Esophagus squamous epithelium (tissue), 5 donors: ENCODE measurements at regions not wholly inside any gene's neighbourhood (a gene's known extent, or its start where the extent isn't known, plus 50 kb on each side); places are given as distances from the start of the nearest gene placed in this dataset.

Experiments
- DNase-seq: peaks from one replicate; lab custom pipeline; 2025; lab: John Stamatoyannopoulos, UW
- H3K27ac ChIP-seq, 4 donors: fragments of 200-600 bp; sonication (generic); one replicate each; pipeline ENCODE4 v1.5.1; 2016 to 2019; ENCODE audit warnings: mild to moderate bottlenecking in 1 of 4
- H3K27me3 ChIP-seq, 4 donors: fragments of 200-600 bp; sonication (generic); 1 replicate in 3 of 4; 2 replicates in 1 of 4; pipeline versions ENCODE4 v1.5.1 to v1.6.0; 2017 to 2021; ENCODE audit warnings: antibody characterized with exemption in 1 of 4
- H3K36me3 ChIP-seq, 3 donors: fragments of 200-600 bp; sonication (generic); one replicate each; pipeline ENCODE4 v1.5.1; 2016 to 2019
- H3K4me1 ChIP-seq, 3 donors: fragments of 200-600 bp; sonication (generic); one replicate each; pipeline ENCODE4 v1.5.1; 2017 to 2019
- H3K4me3 ChIP-seq, 4 donors: fragments of 200-600 bp; sonication (generic); 1 replicate in 3 of 4; 2 replicates in 1 of 4; pipeline ENCODE4 v1.5.1; 2016 to 2019; ENCODE audit warnings: mild to moderate bottlenecking in 2 of 4, moderate library complexity in 1 of 4
- H3K9me3 ChIP-seq, 3 donors: fragments of 200-600 bp; sonication (generic); one replicate each; pipeline ENCODE4 v1.5.1; 2016 to 2019
- CTCF ChIP-seq, 6 experiments: fragments of 450-650 bp in 4 of 6; fragments of 200-600 bp in 2 of 6; sonication (generic) in 2 of 6; IDR thresholded peaks; one replicate each; pipeline ENCODE4 v1.5.1; 2016 to 2019; ENCODE audit warnings: antibody characterized with exemption in 6 of 6, mild to moderate bottlenecking in 4 of 6, moderate library complexity in 4 of 6
- POLR2A ChIP-seq, 4 donors: fragments of 450-650 bp; IDR thresholded peaks; one replicate each; pipeline ENCODE4 v1.6.1; 2017; ENCODE audit warnings: antibody characterized with exemption in 4 of 4, mild to moderate bottlenecking in 4 of 4, moderate library complexity in 3 of 4
- WGBS, 2 donors: methylation state at CpG; one replicate each; pipeline ENCODE4 v1.1.5; 2018; 5-methylcytosine and 5-hydroxymethylcytosine counted together
- intact Hi-C: fragments of 100-400 bp; cut with DNase I; formaldehyde crosslinking; loops from one replicate; pipeline ENCODE4 v1.15.0; 2022
- donor health status: DM: yes; HTN: yes; CAD: no.

- Histone ChIP-seq H3K27ac (no peak overlapping the region), H3K36me3 (no peaks in the 10 kb centered on the region), H3K27me3 (no peaks in the 10 kb centered on the region), H3K4me3 (no peak overlapping the region), H3K4me1 (no peaks in the 10 kb centered on the region), H3K9me3 (no peaks in the 10 kb centered on the region)
- TF ChIP-seq POLR2A (IDR thresholded peaks at IDR 0.05) (no peak), CTCF (IDR thresholded peaks at IDR 0.05) (no peak)
- intact Hi-C loops: no loop called here
- no peak for DNase-seq
- 47 to 70% methylated on average over 1 of the region's 1 CpG for WGBS, 2 donors
Measured at GRCh38 chr12:74051848-74052247, 485.8 kb upstream of the ATXN7L3B start.

GRCh38 chr12:74066476-74066875 lies 471.2 kb upstream of the ATXN7L3B start:
- H3K27me3 ChIP-seq: no peaks in the 10 kb centered on the region
- no peaks in the 10 kb centered on the region for H3K4me1 ChIP-seq
- intact Hi-C loops: no loop called here
- no peak for TF ChIP-seq CTCF (IDR thresholded peaks at IDR 0.05)
- TF ChIP-seq POLR2A (IDR thresholded peaks at IDR 0.05): no peak
- H3K9me3 ChIP-seq: no peaks in the 10 kb centered on the region
- no peaks in the 10 kb centered on the region for H3K36me3 ChIP-seq
- 49 to 79% methylated on average over 2 of the region's 2 CpGs for whole genome bisulfite sequencing, 2 donors
- no peak overlapping the region for H3K27ac ChIP-seq
- no peak overlapping the region for H3K4me3 ChIP-seq
- DNase-seq: no peak

GRCh38 chr12:74071182-74071581 lies 466.5 kb upstream of the ATXN7L3B start:
- Histone ChIP-seq H3K4me3 (no peak overlapping the region), H3K4me1 (no peaks in the 10 kb centered on the region), H3K36me3 (no peaks in the 10 kb centered on the region), H3K9me3 (no peaks in the 10 kb centered on the region), H3K27ac (no peak overlapping the region), H3K27me3 (no peaks in the 10 kb centered on the region)
- TF ChIP-seq CTCF (IDR thresholded peaks at IDR 0.05) (no peak), POLR2A (IDR thresholded peaks at IDR 0.05) (no peak)
- DNase-seq: no peak
- intact Hi-C loops: no loop called here
- WGBS, 2 donors: 87% methylated on average over 3 of the region's 3 CpGs

GRCh38 chr12:74076918-74077317 lies 460.7 kb upstream of the ATXN7L3B start:
- no peaks in the 10 kb centered on the region for H3K9me3 ChIP-seq
- DNase-seq: no peak
- no peaks in the 10 kb centered on the region for H3K4me1 ChIP-seq
- no peak overlapping the region for H3K4me3 ChIP-seq
- intact Hi-C loops: no loop called here
- no peaks in the 10 kb centered on the region for H3K36me3 ChIP-seq
- no peaks in the 10 kb centered on the region for H3K27me3 ChIP-seq
- TF ChIP-seq POLR2A (IDR thresholded peaks at IDR 0.05) (no peak), CTCF (IDR thresholded peaks at IDR 0.05) (no peak)
- no peak overlapping the region for H3K27ac ChIP-seq

- no peaks in the 10 kb centered on the region for H3K9me3 ChIP-seq
- WGBS, 2 donors: 22 to 41% methylated on average over 2 of the region's 2 CpGs
- H3K27me3 ChIP-seq: no peaks in the 10 kb centered on the region
- H3K4me3 ChIP-seq: no peak overlapping the region
- H3K4me1 ChIP-seq: no peaks in the 10 kb centered on the region
- no peaks in the 10 kb centered on the region for H3K36me3 ChIP-seq
- intact Hi-C loops: no loop called here
- no peak for DNase-seq
- TF ChIP-seq POLR2A (IDR thresholded peaks at IDR 0.05) (no peak), CTCF (IDR thresholded peaks at IDR 0.05) (no peak)
- no peak overlapping the region for H3K27ac ChIP-seq
Measured at GRCh38 chr12:74105434-74105833, 432.2 kb upstream of the ATXN7L3B start.
